ENCODE measurements at regions not wholly inside any gene's neighbourhood (a gene's known extent, or its start where the extent isn't known, plus 50 kb on each side); places are given as distances from the start of the nearest gene placed in this dataset.

- TF ChIP-seq POLR3A (IDR thresholded peaks at IDR 0.05; ENCODE audit: borderline replicate concordance, extremely low read depth, insufficient read depth, insufficient read length) (no peak), DDX20 (tag; IDR thresholded peaks at IDR 0.05; ENCODE audit: low read depth) (no peak), HOXB6 (CRISPR knock-in tag; IDR thresholded peaks at IDR 0.05; ENCODE audit: borderline replicate concordance) (no peak), SOX6 (IDR thresholded peaks at IDR 0.05) (no peak), HMGXB4 (CRISPR knock-in tag; IDR thresholded peaks at IDR 0.05) (no peak), CBFA2T3 (IDR thresholded peaks at IDR 0.05) (no peak)
Measured at GRCh38 chr1:193926956-193927355, 740.5 kb upstream of the B3GALT2 start (continued).

- ChIA-PET POLR2A (no interaction called here), CTCF (ENCODE audit: low intra/inter-chr PET ratio) (no interaction called here)
- Histone ChIP-seq H3K27ac (ENCODE audit: extremely low read depth, low read depth, low read length) (no peak overlapping the region), H3K4me3 (no peak overlapping the region), H3K4me1 (replicated peaks in 1 of 2; ENCODE audit: control insufficient read depth in 2 of 2, insufficient read depth in 2 of 2, low read length in 2 of 2) (no peaks in the 10 kb centered on the region), H2AFZ (ENCODE audit: low read depth, low read length) (no peak overlapping the region), H3K36me3 (ENCODE audit: control insufficient read depth, insufficient read depth, low read length) (no peaks in the 10 kb centered on the region), H4K20me1 (replicated peaks; ENCODE audit: control insufficient read depth, insufficient read depth, low read length) (no peaks in the 10 kb centered on the region), H3K9me1 (ENCODE audit: control insufficient read depth, insufficient read depth, low read length) (no peaks in the 10 kb centered on the region), H3K9ac (ENCODE audit: insufficient read depth in 1 of 2, low read depth in 2 of 2, low read length in 2 of 2) (no peak overlapping the region), H3K27me3 (ENCODE audit: control insufficient read depth in 2 of 2, insufficient read depth in 2 of 2, low read length in 2 of 2) (no peaks in the 10 kb centered on the region), H3K9me3 (replicated peaks; ENCODE audit: control insufficient read depth, insufficient read depth, low read depth, low read length) (no peaks in the 10 kb centered on the region; the same call in 1 of the 2 replicates), H3K79me2 (ENCODE audit: control insufficient read depth, insufficient read depth, low read length) (no peaks in the 10 kb centered on the region), H3K4me2 (ENCODE audit: insufficient read depth, low read length) (no peak overlapping the region)
- in situ Hi-C loops (cut with MboI) (no loop called here), intact Hi-C loops (cut with micrococcal nuclease) (no loop called here)
- WGBS (ENCODE audit: insufficient coverage, low coverage, missing lambda C conversion rate) = 5% methylated on average over 1 of the region's 1 CpG
- no peak for ATAC-seq
- FAIRE-seq = no peak
- no TSS peak for BruUV-seq (replicated peaks)
- no peak for DNase-seq (ENCODE audit: extremely low read depth in 1 of 4, low spot score in 3 of 4)
- TF ChIP-seq ZC3H11A (IDR thresholded peaks at IDR 0.05; ENCODE audit: low read depth, low read length) = no peak
- TF ChIP-seq MIER1 (IDR thresholded peaks at IDR 0.05; ENCODE audit: low read depth) = no peak
- TF ChIP-seq ADNP (tag; IDR thresholded peaks at IDR 0.05) = no peak
- TF ChIP-seq CC2D1A (IDR thresholded peaks at IDR 0.05) = no peak
- no peak for TF ChIP-seq NCOA4 (IDR thresholded peaks at IDR 0.05; ENCODE audit: partially characterized antibody)
- TF ChIP-seq EHMT2 (IDR thresholded peaks at IDR 0.05) = no peak
- no peak for TF ChIP-seq ARID4B (CRISPR knock-in tag; IDR thresholded peaks at IDR 0.05)
- TF ChIP-seq RBM39 (optimal IDR thresholded peaks at IDR 0.05; ENCODE audit: low read depth, low read length) = no peak
- no peak for TF ChIP-seq FOXK1 (CRISPR knock-in tag; IDR thresholded peaks at IDR 0.05; ENCODE audit: borderline replicate concordance)
- no peak for TF ChIP-seq HDAC2 (IDR thresholded peaks at IDR 0.05)
- no peak for TF ChIP-seq TAF7 (tag; IDR thresholded peaks at IDR 0.05)
- TF ChIP-seq ARHGAP35 (IDR thresholded peaks at IDR 0.05; ENCODE audit: partially characterized antibody) = no peak
- TF ChIP-seq EWSR1 (IDR thresholded peaks at IDR 0.05; ENCODE audit: borderline replicate concordance, low read depth, partially characterized antibody) = no peak
Measured at GRCh38 chr1:193919827-193920226, 733.4 kb upstream of the B3GALT2 start.

Measured in K562 (cell line).